Activated CD4-positive, alpha-beta T cell treated with anti-CD3 and anti-CD28 coated beads, Interleukin-2, amount 10 ng/mL, durations not matched to agents 24 days and 14 days (primary cell): ENCODE measurements at regions not wholly inside any gene's neighbourhood (a gene's known extent, or its start where the extent isn't known, plus 50 kb on each side); places are given as distances from the start of the nearest gene placed in this dataset.
A peak's percentile ranks its signal among the peaks of the same experiment; 100 is the strongest.

Source experiments
- DNase-seq: peaks from one replicate; pipeline ENCODE4 v3.0.0; 2022
- H3K27ac Mint-ChIP-seq: one replicate; pipeline ENCODE4 v1.8.0; 2022; ENCODE audit warnings: mild to moderate bottlenecking, mixed read lengths
- H3K27me3 Mint-ChIP-seq: one replicate; pipeline ENCODE4 v1.8.0; 2022; ENCODE audit warnings: mixed read lengths
- H3K36me3 Mint-ChIP-seq: one replicate; pipeline ENCODE4 v1.8.0; 2022; ENCODE audit warnings: low read depth, mild to moderate bottlenecking, mixed read lengths
- H3K4me1 Mint-ChIP-seq: one replicate; pipeline ENCODE4 v1.8.0; 2021; ENCODE audit warnings: mixed read lengths
- H3K4me3 Mint-ChIP-seq: one replicate; pipeline ENCODE4 v1.8.0; 2022; ENCODE audit warnings: mild to moderate bottlenecking, moderate library complexity, mixed read lengths
- H3K9me3 Mint-ChIP-seq: one replicate; pipeline ENCODE4 v1.8.0; 2021; ENCODE audit warnings: mixed read lengths
- intact Hi-C: fragments of 100-400 bp; cut with micrococcal nuclease; formaldehyde crosslinking; loops from one replicate; pipeline ENCODE4 v1.15.1; 2023

- Mint-ChIP-seq H3K27ac (no peak overlapping the region), H3K4me1 (no peaks in the 10 kb centered on the region), H3K36me3 (no peaks in the 10 kb centered on the region), H3K27me3 (no peaks in the 10 kb centered on the region), H3K4me3 (no peak overlapping the region), H3K9me3 (no peaks in the 10 kb centered on the region)
- intact Hi-C loops, result no loop called here
- DNase-seq, result no peak
These were observed 186.6 kb upstream of the NRP1 start for GRCh38 chr10:33521062-33521461.

GRCh38 chr10:33520223-33520622 lies 185.8 kb upstream of the NRP1 start:
- no peaks in the 10 kb centered on the region for H3K36me3 Mint-ChIP-seq
- H3K27me3 Mint-ChIP-seq, result no peaks in the 10 kb centered on the region
- no peak overlapping the region for H3K27ac Mint-ChIP-seq
- no peak overlapping the region for H3K4me3 Mint-ChIP-seq
- H3K4me1 Mint-ChIP-seq, result no peaks in the 10 kb centered on the region
- DNase-seq, result no peak
- intact Hi-C loops, result no loop called here
- H3K9me3 Mint-ChIP-seq, result no peaks in the 10 kb centered on the region

GRCh38 chr10:33519130-33519860 lies 184.8 kb upstream of the NRP1 start:
- intact Hi-C loops, result no loop called here
- H3K27me3 Mint-ChIP-seq, result no peaks in the 10 kb centered on the region
- no peaks in the 10 kb centered on the region for H3K36me3 Mint-ChIP-seq
- DNase-seq, result no peak
- no peak overlapping the region for H3K27ac Mint-ChIP-seq
- H3K9me3 Mint-ChIP-seq, result no peaks in the 10 kb centered on the region
- no peaks in the 10 kb centered on the region for H3K4me1 Mint-ChIP-seq
- no peak overlapping the region for H3K4me3 Mint-ChIP-seq

GRCh38 chr10:33510206-33510605 lies 175.7 kb upstream of the NRP1 start:
- H3K36me3 Mint-ChIP-seq, result no peaks in the 10 kb centered on the region
- intact Hi-C loops, result no loop called here

GRCh38 chr10:33509231-33509831 lies 174.9 kb upstream of the NRP1 start:
- H3K27ac Mint-ChIP-seq, result no peak overlapping the region

More at GRCh38 chr10:33510206-33510605, 175.7 kb upstream of the NRP1 start:
- H3K27ac Mint-ChIP-seq, result no peak overlapping the region
- peaks cover 3% of the 10 kb centered on the region for H3K27me3 Mint-ChIP-seq
- no peaks in the 10 kb centered on the region for H3K9me3 Mint-ChIP-seq
- H3K4me3 Mint-ChIP-seq, result no peak overlapping the region
- no peak for DNase-seq
- H3K4me1 Mint-ChIP-seq, result peaks cover 3% of the 10 kb centered on the region

GRCh38 chr10:33507662-33508425 lies 173.4 kb upstream of the NRP1 start:
- no peaks in the 10 kb centered on the region for H3K9me3 Mint-ChIP-seq
- peaks cover 5% of the 10 kb centered on the region for H3K27me3 Mint-ChIP-seq
- H3K4me1 Mint-ChIP-seq, result peaks cover 3% of the 10 kb centered on the region
- intact Hi-C loops, result loop anchor here (5.0 to 10.0 kb wide), 2 partner anchors 141 to 777 kb away; no protein-coding TSS in a partner anchor
- no peaks in the 10 kb centered on the region for H3K36me3 Mint-ChIP-seq
- no peak for DNase-seq
- no peak overlapping the region for H3K4me3 Mint-ChIP-seq
- H3K27ac Mint-ChIP-seq, result no peak overlapping the region

More at GRCh38 chr10:33509231-33509831, 174.9 kb upstream of the NRP1 start:
- Mint-ChIP-seq H3K9me3 (no peaks in the 10 kb centered on the region), H3K4me3 (no peak overlapping the region), H3K27me3 (peaks cover 3% of the 10 kb centered on the region), H3K36me3 (no peaks in the 10 kb centered on the region), H3K4me1 (peaks cover 3% of the 10 kb centered on the region)
- peak; percentile 56 for DNase-seq
- intact Hi-C loops, result loop anchor here (5.0 to 10.0 kb wide), 2 partner anchors 142 to 775 kb away; no protein-coding TSS in a partner anchor

- Mint-ChIP-seq H3K27ac (no peak overlapping the region), H3K27me3 (peaks cover 5% of the 10 kb centered on the region), H3K4me3 (no peak overlapping the region), H3K9me3 (no peaks in the 10 kb centered on the region), H3K4me1 (peaks cover 3% of the 10 kb centered on the region), H3K36me3 (no peaks in the 10 kb centered on the region)
- intact Hi-C loops, result loop anchor here (5.0 to 10.0 kb wide), 2 partner anchors 140 to 778 kb away; no protein-coding TSS in a partner anchor
- DNase-seq, result no peak
These were observed 172.6 kb upstream of the NRP1 start for GRCh38 chr10:33506838-33507661.

- peaks cover 3% of the 10 kb centered on the region for H3K4me1 Mint-ChIP-seq
- no peaks in the 10 kb centered on the region for H3K9me3 Mint-ChIP-seq
- no peaks in the 10 kb centered on the region for H3K36me3 Mint-ChIP-seq
- no peak for DNase-seq
- no peak overlapping the region for H3K27ac Mint-ChIP-seq
- peaks cover 5% of the 10 kb centered on the region for H3K27me3 Mint-ChIP-seq
- H3K4me3 Mint-ChIP-seq, result no peak overlapping the region
- intact Hi-C loops, result loop anchor here (5.0 to 10.0 kb wide), 2 partner anchors 139 to 778 kb away; no protein-coding TSS in a partner anchor
These were observed 171.9 kb upstream of the NRP1 start for GRCh38 chr10:33506391-33506790.

- H3K27me3 Mint-ChIP-seq, result peaks cover 6% of the 10 kb centered on the region
- H3K9me3 Mint-ChIP-seq, result no peaks in the 10 kb centered on the region
- H3K36me3 Mint-ChIP-seq, result no peaks in the 10 kb centered on the region
- intact Hi-C loops, result loop anchor here (10.0 kb wide), 1 partner anchor 784 kb away; no protein-coding TSS in a partner anchor
- DNase-seq, result no peak
- no peak overlapping the region for H3K4me3 Mint-ChIP-seq
- no peak overlapping the region for H3K27ac Mint-ChIP-seq
- no peaks in the 10 kb centered on the region for H3K4me1 Mint-ChIP-seq
These were observed 166.7 kb upstream of the NRP1 start for GRCh38 chr10:33501161-33501560.

- intact Hi-C loops, result no loop called here
- H3K27ac Mint-ChIP-seq, result no peak overlapping the region
- H3K27me3 Mint-ChIP-seq, result peaks cover 11% of the 10 kb centered on the region
- no peaks in the 10 kb centered on the region for H3K36me3 Mint-ChIP-seq
- DNase-seq, result no peak
- no peak overlapping the region for H3K4me3 Mint-ChIP-seq
- H3K9me3 Mint-ChIP-seq, result peaks cover 3% of the 10 kb centered on the region
- H3K4me1 Mint-ChIP-seq, result no peaks in the 10 kb centered on the region
These were observed 164.0 kb upstream of the NRP1 start for GRCh38 chr10:33498391-33498891.

GRCh38 chr10:33497338-33497737 lies 162.9 kb upstream of the NRP1 start:
- Mint-ChIP-seq H3K36me3 (no peaks in the 10 kb centered on the region), H3K27ac (no peak overlapping the region), H3K27me3 (peaks cover 11% of the 10 kb centered on the region), H3K9me3 (peaks cover 3% of the 10 kb centered on the region), H3K4me1 (no peaks in the 10 kb centered on the region), H3K4me3 (no peak overlapping the region)
- intact Hi-C loops, result no loop called here
- no peak for DNase-seq

GRCh38 chr10:33496096-33496495 lies 161.6 kb upstream of the NRP1 start:
- no peaks in the 10 kb centered on the region for H3K4me1 Mint-ChIP-seq
- H3K27ac Mint-ChIP-seq, result no peak overlapping the region
- H3K4me3 Mint-ChIP-seq, result no peak overlapping the region
- intact Hi-C loops, result no loop called here
- DNase-seq, result no peak
- peaks cover 3% of the 10 kb centered on the region for H3K9me3 Mint-ChIP-seq
- peaks cover 11% of the 10 kb centered on the region for H3K27me3 Mint-ChIP-seq
- H3K36me3 Mint-ChIP-seq, result no peaks in the 10 kb centered on the region

GRCh38 chr10:33494694-33495265 lies 160.3 kb upstream of the NRP1 start:
- H3K4me1 Mint-ChIP-seq, result no peaks in the 10 kb centered on the region

More at GRCh38 chr10:33494694-33495265, 160.3 kb upstream of the NRP1 start:
- Mint-ChIP-seq H3K27ac (no peak overlapping the region), H3K4me3 (no peak overlapping the region), H3K9me3 (peaks cover 3% of the 10 kb centered on the region), H3K27me3 (peaks cover 11% of the 10 kb centered on the region), H3K36me3 (no peaks in the 10 kb centered on the region)
- DNase-seq, result no peak
- intact Hi-C loops, result no loop called here
